CD14-positive monocyte (primary cell): ENCODE measurements at regions not wholly inside any gene's neighbourhood (a gene's known extent, or its start where the extent isn't known, plus 50 kb on each side); places are given as distances from the start of the nearest gene placed in this dataset.

ENCODE experiments used
- DNase-seq, 3 donors: peaks; one replicate each; pipeline ENCODE4 v3.0.0-alpha.2; 2011 to 2022
- H2AFZ ChIP-seq: 2 replicates; pipeline ENCODE4 v1.6.0; 2012; ENCODE audit warnings: mild to moderate bottlenecking, low read depth, low read length, inconsistent platforms; ENCODE audit not compliant: insufficient read depth, poor library complexity, severe bottlenecking
- H3K27ac ChIP-seq, 2 donors: 1 replicate in 1 of 2; 2 replicates in 1 of 2; pipeline ENCODE4 v1.5.1; 2012 to 2013; ENCODE audit warnings: low read length in 2 of 2, control low read depth in 1 of 2, inconsistent platforms in 1 of 2, low read depth in 1 of 2, mild to moderate bottlenecking in 1 of 2
- H3K27me3 ChIP-seq, 2 donors: one replicate each; pipeline versions ENCODE4 v1.6.0 to v1.6.1; 2011 to 2013; ENCODE audit warnings: low read length in 2 of 2; ENCODE audit not compliant: control insufficient read depth in 2 of 2, insufficient read depth in 2 of 2
- H3K36me3 ChIP-seq, 2 donors: replicated peaks in 1 of 2; 1 replicate in 1 of 2; 2 replicates in 1 of 2; pipeline versions ENCODE4 v1.5.1 to v1.6.1; 2012 to 2013; ENCODE audit warnings: low read length in 2 of 2, control low read depth in 1 of 2, inconsistent platforms in 1 of 2, mild to moderate bottlenecking in 1 of 2; ENCODE audit not compliant: insufficient read depth in 2 of 2, control insufficient read depth in 1 of 2
- H3K4me1 ChIP-seq, 2 donors: 1 replicate in 1 of 2; 2 replicates in 1 of 2; pipeline versions ENCODE4 v1.5.1 to v1.6.1; 2012 to 2013; ENCODE audit warnings: low read length in 2 of 2, control low read depth in 1 of 2, inconsistent platforms in 1 of 2, mild to moderate bottlenecking in 1 of 2, moderate library complexity in 1 of 2; ENCODE audit not compliant: insufficient read depth in 2 of 2, control insufficient read depth in 1 of 2
- H3K4me2 ChIP-seq: replicated peaks from 2 replicates; pipeline ENCODE3; 2012; ENCODE audit warnings: low read length, moderate library complexity, mild to moderate bottlenecking; ENCODE audit not compliant: poor library complexity, severe bottlenecking; ENCODE audit errors: extremely low read depth
- H3K4me3 ChIP-seq, 3 experiments: fragments of 200-600 bp in 1 of 3; sonication (generic) in 1 of 3; replicated peaks in 1 of 3; 1 replicate in 2 of 3; 2 replicates in 1 of 3; pipeline ENCODE4 v1.5.1; 2011 to 2013; ENCODE audit warnings: low read length in 3 of 3, mild to moderate bottlenecking in 3 of 3, control low read depth in 2 of 3, low read depth in 2 of 3, inconsistent platforms in 1 of 3, moderate library complexity in 1 of 3
- H3K79me2 ChIP-seq: 2 replicates; pipeline ENCODE4 v1.6.0; 2012; ENCODE audit warnings: mild to moderate bottlenecking, control low read depth, inconsistent platforms, low read length, moderate library complexity; ENCODE audit not compliant: insufficient read depth
- H3K9ac ChIP-seq: 2 replicates; pipeline ENCODE4 v1.6.0; 2017; ENCODE audit warnings: low read length, mild to moderate bottlenecking; ENCODE audit not compliant: insufficient read depth, poor library complexity, severe bottlenecking
- H3K9me3 ChIP-seq, 2 donors: replicated peaks in 1 of 2; 1 replicate in 1 of 2; 2 replicates in 1 of 2; pipeline versions ENCODE4 v1.5.1 to v1.6.1; 2012 to 2013; ENCODE audit warnings: low read length in 2 of 2, control low read depth in 1 of 2; ENCODE audit not compliant: control insufficient read depth in 1 of 2, insufficient read depth in 1 of 2
- H4K20me1 ChIP-seq: 2 replicates; pipeline ENCODE4 v1.6.0; 2012; ENCODE audit warnings: mild to moderate bottlenecking, low read length, control low read depth, moderate library complexity; ENCODE audit not compliant: insufficient read depth
- H3K27ac Mint-ChIP-seq, 7 donors: one replicate each; pipeline ENCODE4 v1.8.0; 2020; ENCODE audit warnings: mild to moderate bottlenecking in 7 of 7, mixed read lengths in 7 of 7, moderate library complexity in 6 of 7, inconsistent platforms in 2 of 7
- H3K27me3 Mint-ChIP-seq, 3 donors: one replicate each; pipeline ENCODE4 v1.8.0; 2021 to 2022; ENCODE audit warnings: low read depth in 3 of 3, mild to moderate bottlenecking in 3 of 3, mixed read lengths in 3 of 3, moderate library complexity in 3 of 3, inconsistent platforms in 1 of 3
- H3K36me3 Mint-ChIP-seq, 2 donors: one replicate each; pipeline ENCODE4 v1.8.0; 2020; ENCODE audit warnings: mixed read lengths in 2 of 2, inconsistent platforms in 1 of 2, mild to moderate bottlenecking in 1 of 2
- H3K4me1 Mint-ChIP-seq: one replicate; pipeline ENCODE4 v1.8.0; 2020; ENCODE audit warnings: mild to moderate bottlenecking, mixed read lengths
- H3K4me3 Mint-ChIP-seq, 2 donors: one replicate each; pipeline ENCODE4 v1.8.0; 2020; ENCODE audit warnings: mild to moderate bottlenecking in 2 of 2, mixed read lengths in 2 of 2, moderate library complexity in 1 of 2
- H3K9me3 Mint-ChIP-seq, 7 donors: one replicate each; pipeline ENCODE4 v1.8.0; 2020 to 2022; ENCODE audit warnings: mixed read lengths in 7 of 7, mild to moderate bottlenecking in 6 of 7, moderate library complexity in 6 of 7, inconsistent platforms in 2 of 7
- WGBS: methylation state at CpG from one replicate; pipeline ENCODE4 v1.1.5; 2013; ENCODE audit warnings: missing lambda C conversion rate; ENCODE audit not compliant: insufficient coverage; 5-methylcytosine and 5-hydroxymethylcytosine counted together
- intact Hi-C, 2 donors: fragments of 100-400 bp; cut with micrococcal nuclease; formaldehyde crosslinking; loops; one replicate each; pipeline versions ENCODE4 v1.15.0 to v1.15.1; 2023
- TF ChIP-seq, protein P1 (sequence below): fragments of 200-600 bp; IDR thresholded peaks from one replicate; pipeline ENCODE4 v1.8.0; 2022; ENCODE audit warnings: antibody characterized with exemption, mild to moderate bottlenecking

DNA sequence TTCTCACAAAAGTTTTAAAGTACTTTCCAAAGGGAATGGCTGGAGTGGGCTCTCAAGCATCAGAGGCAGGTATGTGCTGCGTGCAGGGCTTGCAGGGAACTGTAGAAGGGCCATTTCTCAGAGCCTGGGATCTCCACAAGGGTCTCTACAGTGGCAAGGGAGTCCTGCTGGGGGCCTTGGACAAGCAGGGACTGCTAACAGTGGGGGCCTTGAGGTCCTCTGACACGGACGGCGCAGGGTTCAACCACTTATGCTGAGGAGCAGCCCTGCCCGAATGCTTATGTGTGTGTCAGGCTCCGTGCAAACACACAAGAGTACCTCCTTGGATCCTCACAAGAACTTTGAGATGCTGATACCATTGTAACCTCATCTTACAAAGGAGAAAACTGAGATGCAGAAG lies 342.1 kb upstream of the COBL start:
- no peak overlapping the region for H3K4me3 ChIP-seq
- TF ChIP-seq, protein P1, sequence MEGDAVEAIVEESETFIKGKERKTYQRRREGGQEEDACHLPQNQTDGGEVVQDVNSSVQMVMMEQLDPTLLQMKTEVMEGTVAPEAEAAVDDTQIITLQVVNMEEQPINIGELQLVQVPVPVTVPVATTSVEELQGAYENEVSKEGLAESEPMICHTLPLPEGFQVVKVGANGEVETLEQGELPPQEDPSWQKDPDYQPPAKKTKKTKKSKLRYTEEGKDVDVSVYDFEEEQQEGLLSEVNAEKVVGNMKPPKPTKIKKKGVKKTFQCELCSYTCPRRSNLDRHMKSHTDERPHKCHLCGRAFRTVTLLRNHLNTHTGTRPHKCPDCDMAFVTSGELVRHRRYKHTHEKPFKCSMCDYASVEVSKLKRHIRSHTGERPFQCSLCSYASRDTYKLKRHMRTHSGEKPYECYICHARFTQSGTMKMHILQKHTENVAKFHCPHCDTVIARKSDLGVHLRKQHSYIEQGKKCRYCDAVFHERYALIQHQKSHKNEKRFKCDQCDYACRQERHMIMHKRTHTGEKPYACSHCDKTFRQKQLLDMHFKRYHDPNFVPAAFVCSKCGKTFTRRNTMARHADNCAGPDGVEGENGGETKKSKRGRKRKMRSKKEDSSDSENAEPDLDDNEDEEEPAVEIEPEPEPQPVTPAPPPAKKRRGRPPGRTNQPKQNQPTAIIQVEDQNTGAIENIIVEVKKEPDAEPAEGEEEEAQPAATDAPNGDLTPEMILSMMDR, result no peak
- 94% methylated on average over 5 of the region's 6 CpGs for WGBS
- no peaks in the 10 kb centered on the region for H3K36me3 ChIP-seq
- H3K9me3 ChIP-seq, result peaks cover 27 to 31% of the 10 kb centered on the region in 2 donors
- H3K27ac Mint-ChIP-seq, result no peak overlapping the region
- H3K27ac ChIP-seq, result no peak overlapping the region
- intact Hi-C loops, result no loop called here
- no peak for DNase-seq
- no peaks in the 10 kb centered on the region for H3K4me1 Mint-ChIP-seq
- no peak overlapping the region for H3K9ac ChIP-seq
- no peaks in the 10 kb centered on the region for H3K27me3 Mint-ChIP-seq
- no peaks in the 10 kb centered on the region for H3K36me3 Mint-ChIP-seq
- H3K4me1 ChIP-seq, result no peaks in the 10 kb centered on the region
- H3K9me3 Mint-ChIP-seq, result peaks cover 3 to 28% (median 4%) of the 10 kb centered on the region in 7 donors
- H3K27me3 ChIP-seq, result no peaks in the 10 kb centered on the region
- no peak overlapping the region for H3K4me3 Mint-ChIP-seq
- H3K79me2 ChIP-seq, result no peaks in the 10 kb centered on the region
- no peaks in the 10 kb centered on the region for H4K20me1 ChIP-seq
- H3K4me2 ChIP-seq, result no peak overlapping the region
- no peak overlapping the region for H2AFZ ChIP-seq

DNA sequence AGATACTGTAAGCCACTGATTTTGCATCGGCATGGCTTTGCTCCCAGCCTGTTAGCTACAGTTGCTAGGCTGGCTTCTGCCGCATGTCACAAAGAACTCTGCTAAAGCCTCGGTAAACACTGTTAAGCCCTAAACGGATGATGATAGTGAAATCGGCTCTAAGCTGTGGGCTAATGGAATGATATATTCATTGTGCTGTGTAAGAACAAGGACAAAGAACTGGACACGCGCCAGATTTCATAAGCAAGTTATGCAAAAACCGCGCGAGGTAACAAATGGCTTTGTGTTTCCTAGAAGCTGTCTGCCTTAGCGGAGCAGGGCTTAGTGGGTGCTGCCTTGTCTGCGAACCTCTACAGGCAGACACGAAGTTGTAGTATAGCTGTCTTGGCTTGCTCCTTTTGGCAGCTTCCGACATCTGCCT lies 331.3 kb upstream of the COBL start:
- Histone ChIP-seq H3K4me2 (no peak overlapping the region), H3K9ac (no peak overlapping the region), H3K4me3 (no peak overlapping the region), H3K79me2 (no peaks in the 10 kb centered on the region), H3K9me3 (peaks cover 25 to 35% of the 10 kb centered on the region in 2 donors), H3K4me1 (no peaks in the 10 kb centered on the region), H3K27me3 (no peaks in the 10 kb centered on the region), H2AFZ (no peak overlapping the region), H4K20me1 (no peaks in the 10 kb centered on the region), H3K36me3 (no peaks in the 10 kb centered on the region), H3K27ac (no peak overlapping the region)
- TF ChIP-seq, protein P1, result no peak
- Mint-ChIP-seq H3K4me1 (no peaks in the 10 kb centered on the region), H3K27me3 (no peaks in the 10 kb centered on the region), H3K4me3 (no peak overlapping the region), H3K9me3 (peaks cover 2 to 33% (median 10%) of the 10 kb centered on the region in 7 donors), H3K27ac (no peak overlapping the region), H3K36me3 (no peaks in the 10 kb centered on the region)
- no peak for DNase-seq
- intact Hi-C loops, result no loop called here
- WGBS, result 65% methylated on average over 10 of the region's 14 CpGs
